ENCODE measurements at regions not wholly inside any gene's neighbourhood (a gene's known extent, or its start where the extent isn't known, plus 50 kb on each side); places are given as distances from the start of the nearest gene placed in this dataset.

- no peak for DNase-seq (ENCODE audit: low read depth in 3 of 3)
These were observed 50.3 kb downstream of the BMAL2 start for GRCh38 chr12:27382924-27383323.

- DNase-seq (ENCODE audit: low read depth in 3 of 3) = peak; percentile 41 to 71 (median 53)
These were observed 51.0 kb downstream of the BMAL2 start for GRCh38 chr12:27383429-27384260.

- DNase-seq (ENCODE audit: low read depth in 3 of 3) = no peak
These were observed 51.6 kb downstream of the BMAL2 start for GRCh38 chr12:27384261-27384590.

GRCh38 chr12:27385766-27386564, 53.3 kb downstream of the BMAL2 start:
- no peak for DNase-seq (ENCODE audit: low read depth in 3 of 3)

GRCh38 chr12:27387473-27387872, 54.8 kb downstream of the BMAL2 start:
- no peak for DNase-seq (ENCODE audit: low read depth in 3 of 3)

- DNase-seq (ENCODE audit: low read depth in 3 of 3) = no peak
These were observed 56.0 kb downstream of the BMAL2 start for GRCh38 chr12:27388650-27389049.

GRCh38 chr12:27394676-27395075, 51.9 kb upstream of the SMCO2 start:
- no peak for DNase-seq (ENCODE audit: low read depth in 3 of 3)

- no peak for DNase-seq (ENCODE audit: low read depth in 3 of 3)
These were observed 50.2 kb upstream of the SMCO2 start for GRCh38 chr12:27396216-27396815.

All from stimulated activated CD4-positive, alpha-beta T cell treated with anti-CD3 and anti-CD28 coated beads, TNF-alpha, amount 100 ng/mL, for 24 hours (primary cell).